DOHH2 (cell line): ENCODE measurements at regions not wholly inside any gene's neighbourhood (a gene's known extent, or its start where the extent isn't known, plus 50 kb on each side); places are given as distances from the start of the nearest gene placed in this dataset.

ENCODE experiments used
- H3F3A ChIP-seq: fragments of 200-600 bp; sonication (generic), shearing (Covaris generic); 2 replicates; pipeline ENCODE4 v1.6.0; 2016; ENCODE audit warnings: antibody characterized with exemption, mild to moderate bottlenecking; ENCODE audit not compliant: control insufficient read depth, insufficient read depth
- H3K27ac ChIP-seq: fragments of 200-600 bp; sonication (generic); 2 replicates; pipeline ENCODE4 v1.5.1; 2014; ENCODE audit warnings: low read depth, mild to moderate bottlenecking, low read length, moderate library complexity
- H3K27me3 ChIP-seq: fragments of 200-600 bp; sonication (generic); 2 replicates; pipeline ENCODE4 v1.6.1; 2014; ENCODE audit warnings: mild to moderate bottlenecking, low read length, mixed read lengths; ENCODE audit not compliant: control insufficient read depth
- H3K36me3 ChIP-seq: fragments of 200-600 bp; sonication (generic); 2 replicates; pipeline ENCODE4 v1.6.1; 2014; ENCODE audit warnings: mild to moderate bottlenecking, low read length, moderate library complexity, mixed read lengths; ENCODE audit not compliant: control insufficient read depth
- H3K4me1 ChIP-seq: fragments of 200-600 bp; sonication (generic); 2 replicates; pipeline ENCODE4 v1.6.1; 2014; ENCODE audit warnings: mild to moderate bottlenecking, low read length, mixed read lengths; ENCODE audit not compliant: control insufficient read depth
- H3K4me2 ChIP-seq: fragments of 200-600 bp; sonication (generic); 2 replicates; pipeline ENCODE4 v1.6.0; 2014; ENCODE audit warnings: mild to moderate bottlenecking, low read length, moderate library complexity
- H3K4me3 ChIP-seq: fragments of 200-600 bp; sonication (generic); 2 replicates; pipeline ENCODE4 v1.5.1; 2014; ENCODE audit warnings: mild to moderate bottlenecking, low read length, mixed read lengths
- H3K79me2 ChIP-seq: fragments of 200-600 bp; sonication (generic); 2 replicates; pipeline ENCODE4 v1.6.1; 2014; ENCODE audit warnings: mild to moderate bottlenecking, low read length, mixed read lengths; ENCODE audit not compliant: control insufficient read depth
- H3K9me2 ChIP-seq: fragments of 200-600 bp; sonication (generic); replicated peaks from 2 replicates; pipeline ENCODE4 v1.6.1; 2014; ENCODE audit warnings: mild to moderate bottlenecking, low read length, mixed read lengths; ENCODE audit not compliant: control insufficient read depth
- H3K9me3 ChIP-seq: fragments of 200-600 bp; sonication (generic); 2 replicates; pipeline ENCODE4 v1.6.1; 2014; ENCODE audit warnings: antibody characterized with exemption, low read length, mixed read lengths; ENCODE audit not compliant: control insufficient read depth, insufficient read depth
- H4K20me1 ChIP-seq: fragments of 200-600 bp; sonication (generic); 2 replicates; pipeline ENCODE4 v1.6.0; 2014; ENCODE audit warnings: low read depth, mild to moderate bottlenecking, antibody characterized with exemption, low read length, moderate library complexity; ENCODE audit not compliant: control insufficient read depth, insufficient read depth
- CTCF ChIP-seq: fragments of 200-600 bp; sonication (generic); IDR thresholded peaks from one replicate; pipeline ENCODE4 v1.5.1; 2014; ENCODE audit warnings: antibody characterized with exemption, mild to moderate bottlenecking, low read depth, low read length; ENCODE audit not compliant: poor library complexity, severe bottlenecking
- EZH2phosphoT487 ChIP-seq: fragments of 200-600 bp; sonication (generic); IDR thresholded peaks from 2 replicates; pipeline ENCODE4 v1.6.1; 2017; ENCODE audit warnings: borderline replicate concordance, mild to moderate bottlenecking, antibody characterized with exemption, low read length, moderate library complexity, mixed read lengths

GRCh38 chr16:86710602-86710950 lies 132.2 kb downstream of the FOXL1 start:
- no peak overlapping the region for H3K4me2 ChIP-seq
- H3K9me3 ChIP-seq: no peaks in the 10 kb centered on the region
- TF ChIP-seq EZH2phosphoT487 (no peak), CTCF (no peak)
- H3K27me3 ChIP-seq: no peaks in the 10 kb centered on the region
- H3K27ac ChIP-seq: no peak overlapping the region
- no peak overlapping the region for H3K4me3 ChIP-seq
- H4K20me1 ChIP-seq: no peaks in the 10 kb centered on the region
- no peaks in the 10 kb centered on the region for H3K36me3 ChIP-seq
- H3K9me2 ChIP-seq: no peaks in the 10 kb centered on the region
- no peaks in the 10 kb centered on the region for H3K79me2 ChIP-seq
- H3F3A ChIP-seq: no peaks in the 10 kb centered on the region
- no peaks in the 10 kb centered on the region for H3K4me1 ChIP-seq

GRCh38 chr16:86712158-86713009 lies 134.0 kb downstream of the FOXL1 start:
- no peaks in the 10 kb centered on the region for H3K4me1 ChIP-seq
- H3K27me3 ChIP-seq: no peaks in the 10 kb centered on the region
- H4K20me1 ChIP-seq: no peaks in the 10 kb centered on the region
- no peaks in the 10 kb centered on the region for H3K79me2 ChIP-seq
- no peaks in the 10 kb centered on the region for H3K36me3 ChIP-seq
- no peak overlapping the region for H3K4me2 ChIP-seq
- no peaks in the 10 kb centered on the region for H3K9me3 ChIP-seq
- TF ChIP-seq EZH2phosphoT487 (no peak), CTCF (no peak)
- H3F3A ChIP-seq: no peaks in the 10 kb centered on the region
- no peak overlapping the region for H3K4me3 ChIP-seq
- no peaks in the 10 kb centered on the region for H3K9me2 ChIP-seq
- no peak overlapping the region for H3K27ac ChIP-seq

GRCh38 chr16:86713021-86713631 lies 134.8 kb downstream of the FOXL1 start:
- no peaks in the 10 kb centered on the region for H3K79me2 ChIP-seq
- no peaks in the 10 kb centered on the region for H3F3A ChIP-seq
- H3K9me2 ChIP-seq: no peaks in the 10 kb centered on the region
- H4K20me1 ChIP-seq: no peaks in the 10 kb centered on the region
- no peaks in the 10 kb centered on the region for H3K9me3 ChIP-seq
- no peak overlapping the region for H3K4me2 ChIP-seq
- H3K4me3 ChIP-seq: no peak overlapping the region
- no peak for TF ChIP-seq CTCF
- TF ChIP-seq EZH2phosphoT487: no peak
- H3K27ac ChIP-seq: no peak overlapping the region
- no peaks in the 10 kb centered on the region for H3K36me3 ChIP-seq
- H3K4me1 ChIP-seq: no peaks in the 10 kb centered on the region
- no peaks in the 10 kb centered on the region for H3K27me3 ChIP-seq
